ENCODE measurements at regions not wholly inside any gene's neighbourhood (a gene's known extent, or its start where the extent isn't known, plus 50 kb on each side); places are given as distances from the start of the nearest gene placed in this dataset.
"Not testable (repeated sequence)": the region's sequence is repeated elsewhere in the genome, so short reads cannot be mapped to it uniquely, and the experiment has no call there.

GRCh38 chr1:203559523-203559922, 65.6 kb downstream of the OPTC start:
- H3K27me3 ChIP-seq: no peaks in the 10 kb centered on the region
- no peaks in the 10 kb centered on the region for H3K36me3 ChIP-seq
- TF ChIP-seq, protein P1, sequence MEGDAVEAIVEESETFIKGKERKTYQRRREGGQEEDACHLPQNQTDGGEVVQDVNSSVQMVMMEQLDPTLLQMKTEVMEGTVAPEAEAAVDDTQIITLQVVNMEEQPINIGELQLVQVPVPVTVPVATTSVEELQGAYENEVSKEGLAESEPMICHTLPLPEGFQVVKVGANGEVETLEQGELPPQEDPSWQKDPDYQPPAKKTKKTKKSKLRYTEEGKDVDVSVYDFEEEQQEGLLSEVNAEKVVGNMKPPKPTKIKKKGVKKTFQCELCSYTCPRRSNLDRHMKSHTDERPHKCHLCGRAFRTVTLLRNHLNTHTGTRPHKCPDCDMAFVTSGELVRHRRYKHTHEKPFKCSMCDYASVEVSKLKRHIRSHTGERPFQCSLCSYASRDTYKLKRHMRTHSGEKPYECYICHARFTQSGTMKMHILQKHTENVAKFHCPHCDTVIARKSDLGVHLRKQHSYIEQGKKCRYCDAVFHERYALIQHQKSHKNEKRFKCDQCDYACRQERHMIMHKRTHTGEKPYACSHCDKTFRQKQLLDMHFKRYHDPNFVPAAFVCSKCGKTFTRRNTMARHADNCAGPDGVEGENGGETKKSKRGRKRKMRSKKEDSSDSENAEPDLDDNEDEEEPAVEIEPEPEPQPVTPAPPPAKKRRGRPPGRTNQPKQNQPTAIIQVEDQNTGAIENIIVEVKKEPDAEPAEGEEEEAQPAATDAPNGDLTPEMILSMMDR (IDR thresholded peaks at IDR 0.05): no peak
- no peak overlapping the region for H3K4me3 ChIP-seq
- no peak for ATAC-seq
- H3K4me1 ChIP-seq: peaks cover 0 to 10% of the 10 kb centered on the region in 2 donors
- no peaks in the 10 kb centered on the region for H3K9me3 ChIP-seq
- intact Hi-C loops (cut with DNase I): no loop called here
- H3K27ac ChIP-seq: no peak overlapping the region
- no peak for DNase-seq

GRCh38 chr1:203561761-203562160, 64.9 kb upstream of the ATP2B4 start:
- H3K9me3 ChIP-seq; H3K4me1 ChIP-seq; H3K27me3 ChIP-seq; H3K4me3 ChIP-seq; H3K36me3 ChIP-seq; intact Hi-C loops (cut with DNase I); H3K27ac ChIP-seq; DNase-seq; ATAC-seq: not testable (repeated sequence)

- no peaks in the 10 kb centered on the region for H3K9me3 ChIP-seq
- H3K27me3 ChIP-seq: no peaks in the 10 kb centered on the region
- H3K4me3 ChIP-seq: no peak overlapping the region
- H3K36me3 ChIP-seq: no peaks in the 10 kb centered on the region
- no peak overlapping the region for H3K27ac ChIP-seq
- H3K4me1 ChIP-seq: no peaks in the 10 kb centered on the region
- ATAC-seq (no peak), DNase-seq (no peak)
- intact Hi-C loops (cut with DNase I): no loop called here
- TF ChIP-seq, protein P1 (IDR thresholded peaks at IDR 0.05): no peak
Observed at GRCh38 chr1:203563291-203563690, 63.3 kb upstream of the ATP2B4 start.

- no peaks in the 10 kb centered on the region for H3K9me3 ChIP-seq
- no peak overlapping the region for H3K4me3 ChIP-seq
- TF ChIP-seq, protein P1 (IDR thresholded peaks at IDR 0.05): no peak
- no peaks in the 10 kb centered on the region for H3K36me3 ChIP-seq
- H3K4me1 ChIP-seq: no peaks in the 10 kb centered on the region
- ATAC-seq (no peak), DNase-seq (no peak)
- no peak overlapping the region for H3K27ac ChIP-seq
- H3K27me3 ChIP-seq: no peaks in the 10 kb centered on the region
- intact Hi-C loops (cut with DNase I): no loop called here
Observed at GRCh38 chr1:203564024-203564423, 62.6 kb upstream of the ATP2B4 start.

DNA sequence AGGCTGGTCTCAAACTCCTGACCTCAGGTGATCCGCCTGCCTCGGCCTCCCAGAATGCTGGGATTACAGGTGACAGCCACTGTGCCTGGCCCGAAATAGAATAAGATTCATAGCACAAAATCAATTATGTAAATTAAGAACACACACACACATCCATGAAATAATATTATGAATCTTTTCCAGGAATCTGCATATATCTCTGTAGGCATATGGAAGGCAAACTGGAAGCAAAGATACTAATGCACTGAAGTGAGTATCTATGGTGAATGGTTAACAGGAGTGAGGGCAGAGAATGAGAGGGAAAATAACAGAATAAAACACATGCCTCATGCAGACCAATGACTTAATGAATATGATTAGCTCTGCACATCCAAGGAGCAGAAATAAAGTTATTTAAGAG, 61.6 kb upstream of the ATP2B4 start:
- H3K4me1 ChIP-seq: no peaks in the 10 kb centered on the region
- DNase-seq (no peak), ATAC-seq (no peak)
- intact Hi-C loops (cut with DNase I): no loop called here
- TF ChIP-seq, protein P1 (IDR thresholded peaks at IDR 0.05): no peak
- no peaks in the 10 kb centered on the region for H3K36me3 ChIP-seq
- H3K9me3 ChIP-seq: no peaks in the 10 kb centered on the region
- H3K27me3 ChIP-seq: no peaks in the 10 kb centered on the region
- H3K4me3 ChIP-seq: no peak overlapping the region
- H3K27ac ChIP-seq: no peak overlapping the region

DNA sequence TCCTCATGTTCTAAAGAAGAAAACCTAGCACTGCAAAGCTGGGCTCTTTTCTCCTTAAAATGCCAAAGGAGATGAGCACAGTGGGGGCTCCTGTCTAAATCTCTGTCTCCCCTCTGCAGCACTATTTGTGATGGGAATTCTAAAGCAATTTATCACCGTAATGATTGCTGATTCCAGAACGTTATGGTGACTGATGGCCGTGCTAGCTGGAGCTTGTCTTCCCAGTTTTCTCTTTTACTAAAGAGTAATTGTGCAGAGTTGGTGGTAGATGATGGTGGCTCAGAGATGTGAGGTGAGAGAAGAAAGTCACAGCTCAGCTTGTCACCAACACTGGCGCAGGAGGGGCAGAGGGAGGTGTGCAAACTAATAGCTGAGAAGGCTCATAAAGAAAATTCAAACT, 60.7 kb upstream of the ATP2B4 start:
- Histone ChIP-seq H3K4me1 (no peaks in the 10 kb centered on the region), H3K9me3 (no peaks in the 10 kb centered on the region), H3K4me3 (no peak overlapping the region), H3K27me3 (no peaks in the 10 kb centered on the region), H3K36me3 (no peaks in the 10 kb centered on the region), H3K27ac (no peak overlapping the region)
- TF ChIP-seq, protein P1 (IDR thresholded peaks at IDR 0.05): no peak
- ATAC-seq: no peak
- intact Hi-C loops (cut with DNase I): no loop called here
- no peak for DNase-seq

DNA sequence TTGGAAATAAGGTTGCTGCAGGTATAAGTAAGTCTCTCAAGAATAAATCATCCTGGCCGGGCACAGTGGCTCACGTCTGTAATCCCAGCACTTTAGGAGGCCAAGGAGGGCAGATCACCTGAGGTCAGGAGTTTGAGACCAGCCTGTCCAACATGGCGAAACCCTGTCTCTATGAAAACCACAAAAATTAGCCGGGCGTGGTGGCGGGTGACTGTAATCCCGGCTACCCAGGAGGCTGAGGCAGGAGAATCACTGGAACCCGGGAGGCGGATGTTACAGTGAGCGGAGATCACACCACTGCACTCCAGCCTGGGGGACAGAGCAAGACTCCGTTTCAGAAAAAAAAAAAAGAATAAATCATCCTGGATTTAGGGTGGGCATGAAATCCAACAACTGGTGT, 59.7 kb upstream of the ATP2B4 start:
- intact Hi-C loops (cut with DNase I); ATAC-seq; H3K4me3 ChIP-seq; H3K4me1 ChIP-seq; H3K27ac ChIP-seq; H3K36me3 ChIP-seq; DNase-seq; H3K9me3 ChIP-seq; H3K27me3 ChIP-seq: not testable (repeated sequence)

All from left lung (tissue), 4 donors.